ENCODE measurements at regions not wholly inside any gene's neighbourhood (a gene's known extent, or its start where the extent isn't known, plus 50 kb on each side); places are given as distances from the start of the nearest gene placed in this dataset.

GRCh38 chr13:31686670-31687425 lies 52.5 kb upstream of the RXFP2 start:
- DNase-seq, result peak; percentile 14 to 51 (median 14)
